ENCODE measurements at regions not wholly inside any gene's neighbourhood (a gene's known extent, or its start where the extent isn't known, plus 50 kb on each side); places are given as distances from the start of the nearest gene placed in this dataset.

GRCh38 chr12:115857923-115858322 is 419.6 kb downstream of the MED13L start:
- DNase-seq (ENCODE audit: low read depth in 2 of 2), result no peak

- no peak for DNase-seq (ENCODE audit: low read depth in 2 of 2)
Observed at GRCh38 chr12:115857160-115857920, 420.2 kb downstream of the MED13L start.

GRCh38 chr12:115852054-115852453 is 425.4 kb downstream of the MED13L start:
- DNase-seq (ENCODE audit: low read depth in 2 of 2), result no peak

- no peak for DNase-seq (ENCODE audit: low read depth in 2 of 2)
Observed at GRCh38 chr12:115850957-115851356, 426.5 kb downstream of the MED13L start.

GRCh38 chr12:115849262-115849943 is 428.1 kb downstream of the MED13L start:
- DNase-seq (ENCODE audit: low read depth in 2 of 2), result no peak

- DNase-seq (ENCODE audit: low read depth in 2 of 2), result no peak
Observed at GRCh38 chr12:115847398-115847797, 430.1 kb downstream of the MED13L start.

GRCh38 chr12:115846516-115846915 is 431.0 kb downstream of the MED13L start:
- DNase-seq (ENCODE audit: low read depth in 2 of 2), result no peak

GRCh38 chr12:115840159-115840558 is 437.3 kb downstream of the MED13L start:
- DNase-seq (ENCODE audit: low read depth in 2 of 2), result no peak

GRCh38 chr12:115838952-115839351 is 438.5 kb downstream of the MED13L start:
- DNase-seq (ENCODE audit: low read depth in 2 of 2), result no peak

- no peak for DNase-seq (ENCODE audit: low read depth in 2 of 2)
Observed at GRCh38 chr12:115837220-115837619, 440.3 kb downstream of the MED13L start.

- DNase-seq (ENCODE audit: low read depth in 2 of 2), result no peak
Observed at GRCh38 chr12:115835445-115835844, 442.0 kb downstream of the MED13L start.

GRCh38 chr12:115833704-115834103 is 443.8 kb downstream of the MED13L start:
- DNase-seq (ENCODE audit: low read depth in 2 of 2), result no peak

GRCh38 chr12:115830633-115831032 is 446.9 kb downstream of the MED13L start:
- no peak for DNase-seq (ENCODE audit: low read depth in 2 of 2)

GRCh38 chr12:115830070-115830469 is 447.4 kb downstream of the MED13L start:
- DNase-seq (ENCODE audit: low read depth in 2 of 2), result no peak

GRCh38 chr12:115828168-115828567 is 449.3 kb downstream of the MED13L start:
- no peak for DNase-seq (ENCODE audit: low read depth in 2 of 2)

- DNase-seq (ENCODE audit: low read depth in 2 of 2), result no peak
Observed at GRCh38 chr12:115824936-115825602, 452.4 kb downstream of the MED13L start.

GRCh38 chr12:115823635-115824034 is 453.9 kb downstream of the MED13L start:
- DNase-seq (ENCODE audit: low read depth in 2 of 2), result no peak

- DNase-seq (ENCODE audit: low read depth in 2 of 2), result no peak
Observed at GRCh38 chr12:115820656-115821055, 456.8 kb downstream of the MED13L start.

GRCh38 chr12:115818973-115819372 is 458.5 kb downstream of the MED13L start:
- no peak for DNase-seq (ENCODE audit: low read depth in 2 of 2)

- no peak for DNase-seq (ENCODE audit: low read depth in 2 of 2)
Observed at GRCh38 chr12:115817389-115817788, 460.1 kb downstream of the MED13L start.

- no peak for DNase-seq (ENCODE audit: low read depth in 2 of 2)
Observed at GRCh38 chr12:115815924-115816323, 461.6 kb downstream of the MED13L start.

- DNase-seq (ENCODE audit: low read depth in 2 of 2), result no peak
Observed at GRCh38 chr12:115813256-115813655, 464.2 kb downstream of the MED13L start.

- no peak for DNase-seq (ENCODE audit: low read depth in 2 of 2)
Observed at GRCh38 chr12:115811929-115812328, 465.6 kb downstream of the MED13L start.
